Smooth muscle cell (in vitro differentiated cells): ENCODE measurements at regions not wholly inside any gene's neighbourhood (a gene's known extent, or its start where the extent isn't known, plus 50 kb on each side); places are given as distances from the start of the nearest gene placed in this dataset.

ENCODE experiments used
- DNase-seq: peaks from one replicate; lab custom pipeline; 2025; ENCODE audit not compliant: unreplicated experiment; lab: John Stamatoyannopoulos, UW
- H2AFZ ChIP-seq: fragments of 200-600 bp; sonication (generic); 2 replicates; pipeline ENCODE4 v1.6.0; 2016; ENCODE audit warnings: antibody characterized with exemption, low read depth, mild to moderate bottlenecking
- H3F3A ChIP-seq: fragments of 200-600 bp; sonication (generic); 2 replicates; pipeline ENCODE4 v1.6.0; 2017; ENCODE audit warnings: antibody characterized with exemption, low read depth
- H3K27ac ChIP-seq: fragments of 200-600 bp; sonication (generic); 2 replicates; pipeline ENCODE4 v1.5.1; 2016; ENCODE audit warnings: low read depth, mild to moderate bottlenecking
- H3K27me3 ChIP-seq: fragments of 200-600 bp; sonication (generic); 2 replicates; pipeline ENCODE4 v1.6.1; 2016; ENCODE audit warnings: low read depth, mild to moderate bottlenecking
- H3K36me3 ChIP-seq: fragments of 200-600 bp; sonication (generic); 2 replicates; pipeline ENCODE4 v1.5.1; 2016; ENCODE audit warnings: low read depth
- H3K4me1 ChIP-seq: fragments of 200-600 bp; sonication (generic); 2 replicates; pipeline ENCODE4 v1.5.1; 2016; ENCODE audit warnings: low read depth
- H3K4me2 ChIP-seq: fragments of 200-600 bp; sonication (generic); 2 replicates; pipeline ENCODE4 v1.6.0; 2016; ENCODE audit warnings: mild to moderate bottlenecking
- H3K4me3 ChIP-seq: fragments of 200-600 bp; sonication (generic); 2 replicates; pipeline ENCODE4 v1.5.1; 2016; ENCODE audit warnings: mild to moderate bottlenecking
- H3K79me2 ChIP-seq: fragments of 200-600 bp; sonication (generic); 2 replicates; pipeline ENCODE4 v1.6.0; 2016; ENCODE audit warnings: low read depth, mild to moderate bottlenecking
- H3K9ac ChIP-seq: fragments of 200-600 bp; sonication (generic); 2 replicates; pipeline ENCODE4 v1.6.0; 2016; ENCODE audit warnings: low read depth
- H3K9me3 ChIP-seq: fragments of 200-600 bp; sonication (generic); replicated peaks from 2 replicates; pipeline ENCODE4 v1.5.1; 2016; ENCODE audit warnings: low read depth
- H4K20me1 ChIP-seq: fragments of 200-600 bp; sonication (generic); 2 replicates; pipeline ENCODE4 v1.6.0; 2016; ENCODE audit warnings: low read depth
- CTCF ChIP-seq: fragments of 200-600 bp; sonication (generic); IDR thresholded peaks from 2 replicates; pipeline ENCODE4 v1.5.1; 2017; ENCODE audit warnings: borderline replicate concordance, mild to moderate bottlenecking, antibody characterized with exemption; ENCODE audit not compliant: insufficient read depth, poor library complexity, severe bottlenecking
- WGBS: methylation state at CpG from one replicate; pipeline ENCODE4 v1.1.7; 2016; ENCODE audit warnings: low lambda C conversion rate; 5-methylcytosine and 5-hydroxymethylcytosine counted together

DNA sequence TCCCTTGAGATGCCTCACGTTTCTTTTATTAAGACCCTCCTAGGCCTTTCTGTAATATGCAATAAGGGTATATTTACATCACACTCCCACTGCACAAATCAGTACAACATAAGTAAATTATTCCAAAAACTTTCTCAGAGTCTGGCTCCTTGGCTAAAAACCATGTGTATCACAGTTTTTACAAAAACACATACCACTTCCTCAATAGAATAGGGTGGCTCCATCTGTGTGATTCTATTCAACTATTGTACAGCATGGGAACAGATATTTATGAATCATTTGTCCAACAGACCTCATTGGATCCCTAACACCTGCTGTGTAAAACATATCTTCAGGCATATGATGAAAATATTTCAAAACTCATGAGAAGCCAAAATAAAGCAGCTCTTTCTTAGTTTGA lies 502.7 kb downstream of the EFNA5 start:
- Histone ChIP-seq H3K36me3 (no peaks in the 10 kb centered on the region), H3K79me2 (no peaks in the 10 kb centered on the region), H4K20me1 (no peaks in the 10 kb centered on the region), H3K9ac (no peak overlapping the region), H3K4me1 (no peaks in the 10 kb centered on the region), H3F3A (no peaks in the 10 kb centered on the region), H3K9me3 (no peaks in the 10 kb centered on the region), H3K27ac (no peak overlapping the region), H2AFZ (no peak overlapping the region), H3K4me2 (no peak overlapping the region), H3K4me3 (no peak overlapping the region), H3K27me3 (no peaks in the 10 kb centered on the region)
- no peak for TF ChIP-seq CTCF
- WGBS, result 89% methylated on average over 1 of the region's 1 CpG
- DNase-seq, result no peak

DNA sequence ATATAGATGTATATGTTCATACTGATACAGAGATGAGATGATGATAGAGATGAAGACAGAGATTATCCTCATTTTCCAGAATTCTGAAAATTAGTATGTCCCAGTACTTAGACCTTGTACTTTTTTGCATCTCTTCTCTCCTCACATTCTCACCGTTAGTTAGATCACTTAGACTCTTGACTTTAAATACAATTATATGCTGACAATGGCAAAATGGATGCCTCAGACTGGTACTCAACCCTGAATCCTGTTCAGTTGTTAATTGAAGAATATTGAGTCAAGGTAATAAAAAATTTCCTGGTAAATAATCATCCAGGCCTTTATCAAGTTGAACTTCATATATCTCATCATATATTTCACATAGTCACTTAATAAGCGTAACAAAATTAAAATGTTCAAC lies 505.4 kb downstream of the EFNA5 start:
- Histone ChIP-seq H3K4me1 (no peaks in the 10 kb centered on the region), H3K4me3 (no peak overlapping the region), H3F3A (no peaks in the 10 kb centered on the region), H4K20me1 (no peaks in the 10 kb centered on the region), H3K27ac (no peak overlapping the region), H3K9me3 (no peaks in the 10 kb centered on the region), H2AFZ (no peak overlapping the region), H3K9ac (no peak overlapping the region), H3K27me3 (no peaks in the 10 kb centered on the region), H3K79me2 (no peaks in the 10 kb centered on the region), H3K4me2 (no peak overlapping the region), H3K36me3 (no peaks in the 10 kb centered on the region)
- no peak for TF ChIP-seq CTCF
- WGBS, result 48% methylated on average over 2 of the region's 2 CpGs
- DNase-seq, result no peak

DNA sequence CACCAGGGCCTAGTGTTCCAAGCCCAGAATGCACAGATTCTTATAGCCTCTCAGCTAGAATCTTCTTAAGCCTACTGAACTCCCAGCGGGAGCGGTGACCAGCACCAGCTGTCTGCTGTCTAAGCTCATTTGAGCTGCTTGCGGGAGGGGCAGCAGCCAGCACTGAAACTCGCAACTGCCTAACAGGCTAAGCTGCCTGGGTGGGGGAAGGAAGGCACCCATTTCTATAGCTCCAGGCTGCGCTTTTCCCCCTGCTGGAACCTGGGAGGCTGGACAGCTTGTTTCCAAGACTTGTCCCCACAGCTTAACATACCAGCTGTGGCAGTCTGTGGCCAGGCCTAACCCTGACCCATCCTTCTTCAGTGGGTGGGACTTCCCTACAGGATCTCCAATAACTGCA lies 512.9 kb downstream of the EFNA5 start:
- no peak for TF ChIP-seq CTCF
- no peaks in the 10 kb centered on the region for H3F3A ChIP-seq
- no peaks in the 10 kb centered on the region for H3K79me2 ChIP-seq
- H3K9me3 ChIP-seq, result no peaks in the 10 kb centered on the region
- no peak overlapping the region for H3K4me3 ChIP-seq
- no peak overlapping the region for H3K27ac ChIP-seq
- H3K27me3 ChIP-seq, result no peaks in the 10 kb centered on the region
- H3K4me1 ChIP-seq, result no peaks in the 10 kb centered on the region
- WGBS, result 80% methylated on average over 5 of the region's 5 CpGs
- no peak for DNase-seq
- no peak overlapping the region for H2AFZ ChIP-seq
- H4K20me1 ChIP-seq, result no peaks in the 10 kb centered on the region
- no peaks in the 10 kb centered on the region for H3K36me3 ChIP-seq
- no peak overlapping the region for H3K4me2 ChIP-seq
- H3K9ac ChIP-seq, result no peak overlapping the region

DNA sequence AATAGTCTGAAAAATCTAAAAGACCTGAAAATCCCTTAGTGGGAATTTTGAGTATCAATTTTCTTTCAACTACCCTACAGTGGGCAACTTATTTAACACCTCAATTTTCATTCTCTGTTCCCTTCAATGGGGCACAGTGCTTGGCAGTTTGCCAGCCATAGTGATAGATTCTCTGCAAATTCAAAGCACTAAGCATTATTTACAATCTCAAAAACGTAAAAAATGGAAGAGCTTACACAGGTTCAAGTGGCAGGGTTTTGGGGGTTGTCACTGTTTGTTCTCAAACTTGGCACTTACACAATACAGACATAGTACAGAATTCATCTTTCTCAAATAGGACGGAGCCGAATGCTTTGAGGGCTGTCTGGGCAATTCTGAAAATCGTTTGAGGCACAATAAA lies 515.0 kb downstream of the EFNA5 start:
- Histone ChIP-seq H3F3A (no peaks in the 10 kb centered on the region), H2AFZ (no peak overlapping the region), H3K4me1 (no peaks in the 10 kb centered on the region), H3K9ac (no peak overlapping the region), H3K27ac (no peak overlapping the region), H3K79me2 (no peaks in the 10 kb centered on the region), H3K4me3 (no peak overlapping the region), H3K9me3 (no peaks in the 10 kb centered on the region), H4K20me1 (no peaks in the 10 kb centered on the region), H3K36me3 (no peaks in the 10 kb centered on the region), H3K27me3 (no peaks in the 10 kb centered on the region), H3K4me2 (no peak overlapping the region)
- TF ChIP-seq CTCF, result no peak
- WGBS, result 64% methylated on average over 4 of the region's 4 CpGs
- no peak for DNase-seq
